HPDE6-E6E7 (cell line): ENCODE measurements at regions not wholly inside any gene's neighbourhood (a gene's known extent, or its start where the extent isn't known, plus 50 kb on each side); places are given as distances from the start of the nearest gene placed in this dataset.
"Not testable (repeated sequence)": the region's sequence is repeated elsewhere in the genome, so short reads cannot be mapped to it uniquely, and the experiment has no call there.

Experiments used
- DNase-seq: peaks from one replicate; pipeline ENCODE4 v3.0.0; 2011; ENCODE audit warnings: missing footprints; ENCODE audit errors: extremely low spot score

DNA sequence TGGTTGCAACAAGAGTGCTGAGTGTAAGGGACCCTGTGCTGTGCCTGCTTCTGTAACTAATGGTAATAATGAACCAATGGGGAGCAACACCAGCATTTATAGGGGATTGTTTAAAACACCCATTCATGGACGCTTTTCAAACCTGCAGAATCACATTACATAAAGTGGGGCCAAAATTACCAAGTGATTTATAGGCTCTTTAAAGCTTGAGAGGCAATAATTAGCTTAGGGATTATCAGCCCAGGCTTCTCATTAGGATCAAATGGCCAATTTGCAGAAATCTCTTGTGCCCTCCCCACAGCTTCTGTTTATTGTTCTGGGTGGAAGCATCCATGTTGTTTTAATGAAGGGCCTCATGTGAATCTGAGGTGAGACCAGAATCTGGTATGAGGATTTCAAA is 125.5 kb downstream of the ZNF486 start:
- not testable (repeated sequence) for DNase-seq

DNA sequence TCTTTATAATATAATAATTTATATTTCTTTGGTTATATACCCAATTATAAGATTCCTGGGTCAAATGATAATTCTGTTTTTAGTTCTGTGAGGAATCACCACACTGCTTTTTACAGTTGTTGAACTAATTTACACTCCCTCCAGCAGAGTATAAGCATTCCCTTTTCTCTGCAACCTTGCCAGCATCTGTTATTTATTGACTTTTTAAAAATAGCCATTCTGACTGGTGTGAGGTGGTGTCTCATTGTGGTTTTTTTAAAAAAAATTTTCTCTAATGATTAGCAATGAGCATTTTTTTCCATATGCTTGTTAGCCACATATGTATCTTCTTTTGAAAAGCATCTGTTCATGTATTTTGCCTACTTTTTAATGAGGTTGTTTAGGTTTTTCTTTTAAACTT is 122.2 kb downstream of the ZNF486 start:
- DNase-seq = no peak

GRCh38 chr19:20287070-20287469 is 120.1 kb downstream of the ZNF486 start:
- no peak for DNase-seq

- DNase-seq = not testable (repeated sequence)
Measured at GRCh38 chr19:20285876-20286275, 118.9 kb downstream of the ZNF486 start.

- DNase-seq = no peak
Measured at GRCh38 chr19:20279516-20279915, 112.5 kb downstream of the ZNF486 start.

- no peak for DNase-seq
Measured at GRCh38 chr19:20278342-20278741, 111.3 kb downstream of the ZNF486 start.

DNA sequence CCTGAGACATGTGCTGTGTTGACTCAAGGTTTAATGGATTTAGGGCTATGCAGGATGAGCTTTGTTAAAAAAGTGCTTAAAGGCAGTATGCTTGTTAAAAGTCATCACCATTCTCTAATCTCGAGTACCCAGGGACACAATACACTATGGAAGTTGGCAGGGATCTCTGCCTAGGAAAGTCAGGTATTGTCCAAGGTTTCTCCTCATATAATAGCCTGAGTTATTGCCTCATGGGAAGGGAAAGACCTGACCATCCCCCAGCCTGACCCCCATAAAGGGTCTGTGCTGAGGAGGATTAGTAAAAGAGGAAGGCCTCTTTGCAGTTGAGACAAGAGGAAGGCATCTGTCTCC is 109.7 kb downstream of the ZNF486 start:
- not testable (repeated sequence) for DNase-seq

DNA sequence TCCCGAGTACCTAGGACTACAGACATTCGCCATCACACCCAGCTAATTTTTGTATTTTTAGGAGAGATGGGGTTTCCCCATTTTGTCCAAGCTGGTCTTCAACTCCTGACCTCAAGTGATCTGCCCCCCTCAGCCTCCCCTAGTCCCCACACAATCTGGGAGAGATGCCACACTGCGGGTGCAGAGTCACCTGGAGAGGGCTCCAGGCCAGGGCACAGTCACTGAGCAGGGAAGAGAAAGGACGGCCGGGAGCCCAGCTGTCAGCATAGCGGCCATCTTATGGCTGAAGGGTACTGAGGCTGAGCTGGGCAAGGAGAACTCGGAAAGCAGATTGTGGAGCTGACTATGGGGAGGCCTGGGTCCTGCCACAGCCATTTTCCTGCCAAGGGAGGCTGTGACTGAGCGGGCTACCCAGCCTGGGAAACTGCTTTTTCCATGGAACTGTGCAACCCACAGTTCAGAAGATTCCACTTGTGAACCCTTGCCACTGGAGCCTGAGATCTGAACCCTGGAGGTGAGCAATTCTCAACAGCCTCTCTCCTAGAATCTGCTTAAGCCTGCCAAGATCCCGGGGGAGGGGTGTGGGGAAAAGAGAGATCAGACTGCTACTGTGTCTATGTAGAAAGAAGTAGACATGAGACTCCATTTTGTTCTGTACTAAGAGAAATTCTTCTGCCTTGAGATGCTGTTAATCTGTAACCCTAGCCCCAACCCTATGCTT is 109.2 kb downstream of the ZNF486 start:
- DNase-seq = no peak

- no peak for DNase-seq
Measured at GRCh38 chr19:20273951-20274570, 107.0 kb downstream of the ZNF486 start.

- DNase-seq = no peak
Measured at GRCh38 chr19:20273376-20273775, 106.4 kb downstream of the ZNF486 start.

DNA sequence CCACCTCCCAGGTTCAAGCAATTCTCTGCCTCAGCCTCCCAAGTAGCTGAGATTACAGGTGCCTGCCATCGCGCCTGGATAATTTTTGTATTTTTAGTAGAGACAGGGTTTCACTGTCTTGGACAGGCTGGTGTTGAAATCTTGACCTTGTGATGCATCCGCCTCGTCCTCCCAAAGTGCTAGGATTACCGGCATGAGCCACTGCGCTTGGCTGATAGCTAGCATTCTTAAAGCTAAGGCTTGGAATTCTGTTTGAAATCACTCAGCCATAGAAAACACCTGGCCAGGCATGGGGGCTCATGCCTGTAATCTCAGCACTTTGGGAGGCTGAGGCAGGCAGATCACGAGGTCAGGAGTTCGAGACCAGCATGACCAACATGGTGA is 105.6 kb downstream of the ZNF486 start:
- DNase-seq = not testable (repeated sequence)

DNA sequence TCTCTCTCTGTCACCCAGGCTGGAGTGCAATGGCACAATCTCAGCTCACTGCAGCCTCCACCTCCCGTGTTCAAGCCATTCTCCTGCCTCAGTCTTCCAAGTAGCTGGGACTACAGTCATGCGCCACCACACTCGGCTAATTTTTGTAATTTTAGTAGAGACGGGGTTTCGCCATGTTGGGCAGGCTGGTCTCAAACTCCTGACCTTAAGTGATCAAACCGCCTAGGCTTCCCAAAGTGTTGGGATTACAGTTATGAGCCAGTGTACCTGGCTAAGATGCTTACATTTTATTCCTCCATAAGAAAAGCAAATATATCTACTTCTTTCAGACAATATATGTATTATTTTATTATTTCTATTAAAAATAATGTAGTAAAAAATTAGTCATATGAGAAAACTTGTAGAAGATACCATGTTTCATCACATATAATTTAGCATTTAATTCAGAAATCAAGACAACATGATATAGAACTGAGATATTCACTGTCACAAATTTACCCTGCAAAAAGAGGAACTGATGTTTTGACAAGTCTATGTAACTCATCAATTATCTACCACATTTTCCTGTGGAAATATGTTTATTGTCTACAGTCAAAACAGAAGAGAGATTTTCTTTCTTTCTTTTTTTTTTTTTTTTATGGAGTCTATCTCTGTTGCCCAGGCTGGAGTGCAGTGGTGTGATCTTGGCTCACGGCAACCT is 105.1 kb downstream of the ZNF486 start:
- not testable (repeated sequence) for DNase-seq

- DNase-seq = no peak
Measured at GRCh38 chr19:20271215-20271926, 104.4 kb downstream of the ZNF486 start.

GRCh38 chr19:20269461-20269860 is 102.4 kb downstream of the ZNF486 start:
- DNase-seq = no peak

DNA sequence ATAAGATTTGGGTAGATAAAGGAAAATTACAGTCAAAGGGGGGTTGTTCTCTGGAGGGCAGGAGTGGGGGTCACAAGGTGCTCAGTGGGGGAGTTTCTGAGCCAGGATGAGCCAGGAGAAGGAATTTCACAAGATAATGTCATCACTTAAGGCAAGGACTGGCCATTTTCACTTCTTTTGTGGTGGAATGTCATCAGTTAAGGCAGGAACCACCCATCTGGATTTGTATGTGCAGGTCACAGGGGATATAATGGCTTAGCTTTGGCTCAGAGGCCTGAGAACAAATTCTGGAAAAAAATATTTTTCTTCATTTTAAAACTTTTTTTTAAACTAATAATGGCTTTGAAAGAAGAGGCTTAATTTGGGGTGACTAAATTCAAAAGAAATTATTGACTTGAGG is 94.5 kb downstream of the ZNF486 start:
- DNase-seq = not testable (repeated sequence)

DNA sequence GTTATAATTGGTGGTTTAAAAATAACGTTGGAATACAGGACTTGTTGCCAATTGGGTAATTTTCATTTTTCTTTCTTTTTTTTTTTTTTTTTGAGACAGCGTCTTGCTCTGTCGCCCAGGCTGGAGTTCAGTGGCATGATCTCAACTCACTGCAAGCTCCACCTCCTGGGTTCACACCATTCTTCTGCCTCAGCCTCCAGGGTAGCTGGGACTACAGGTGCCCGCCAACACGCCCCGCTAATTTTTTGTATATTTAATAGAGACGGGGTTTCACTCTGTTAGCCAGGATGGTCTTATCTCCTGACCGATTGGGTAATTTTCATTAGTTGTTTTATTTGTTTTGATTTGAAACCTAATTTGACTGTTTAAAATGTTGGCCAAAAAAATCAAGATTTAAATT is 93.7 kb downstream of the ZNF486 start:
- DNase-seq = not testable (repeated sequence)

DNA sequence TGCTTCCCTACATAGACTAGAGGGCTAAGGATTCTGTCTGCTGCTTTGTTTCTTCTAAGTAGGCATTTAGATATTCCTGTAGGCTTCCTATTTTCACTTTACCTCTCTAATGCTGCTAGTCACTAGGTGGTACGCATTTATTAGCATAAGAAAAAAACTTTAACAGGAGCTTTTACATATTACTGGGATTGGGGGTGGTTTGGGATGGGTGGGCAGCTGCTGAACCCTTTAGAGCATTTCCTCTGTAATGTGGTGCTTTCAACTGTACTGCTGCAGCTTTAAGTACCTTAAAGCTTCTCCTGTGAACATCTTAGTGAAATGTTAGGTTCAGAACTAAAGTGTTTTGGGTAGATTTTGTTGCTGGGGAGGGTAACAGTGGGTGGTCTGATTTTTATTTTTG is 92.6 kb downstream of the ZNF486 start:
- DNase-seq = no peak

GRCh38 chr19:20256606-20257005 is 89.6 kb downstream of the ZNF486 start:
- DNase-seq = no peak

DNA sequence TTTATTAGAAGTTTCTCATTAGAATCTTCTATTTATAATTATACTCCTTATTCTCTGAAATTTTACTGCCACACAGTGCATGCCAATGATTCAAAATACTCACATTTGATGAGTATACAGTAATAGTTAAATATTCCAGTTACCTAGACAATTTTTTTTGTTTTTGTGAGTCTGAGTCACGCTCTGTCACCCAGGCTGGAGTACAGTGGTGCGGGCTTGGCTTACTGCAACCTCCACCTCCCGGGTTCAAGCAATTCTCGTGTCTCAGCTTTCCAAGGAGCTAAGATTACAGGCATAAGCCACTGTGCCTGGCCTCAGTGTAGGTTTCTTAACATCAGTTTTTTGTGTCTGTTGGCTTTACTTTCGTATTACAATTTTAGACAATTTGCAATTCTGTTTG is 87.1 kb downstream of the ZNF486 start:
- DNase-seq = no peak

GRCh38 chr19:20252613-20253012 is 85.6 kb downstream of the ZNF486 start:
- no peak for DNase-seq

DNA sequence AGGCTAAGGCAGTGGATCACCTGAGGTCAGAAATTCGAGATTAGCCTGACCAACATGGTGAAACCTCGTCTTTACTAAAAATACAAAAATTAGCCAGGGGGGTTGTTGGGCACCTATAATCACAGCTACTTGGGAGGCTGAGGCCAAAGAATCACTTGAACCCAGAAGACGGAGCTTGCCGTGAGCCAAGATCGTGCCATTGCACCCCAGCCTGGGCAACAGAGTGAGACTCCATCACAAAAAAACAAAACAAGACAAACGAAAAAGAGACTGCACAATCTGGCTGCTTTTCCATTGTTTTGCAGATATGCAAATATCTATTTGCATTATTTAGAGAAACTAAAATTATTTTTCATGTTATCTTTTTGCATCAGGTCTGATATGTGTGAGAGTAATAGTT is 83.6 kb downstream of the ZNF486 start:
- DNase-seq = no peak

- no peak for DNase-seq
Measured at GRCh38 chr19:20250121-20250520, 83.1 kb downstream of the ZNF486 start.
